ENCODE measurements at regions not wholly inside any gene's neighbourhood (a gene's known extent, or its start where the extent isn't known, plus 50 kb on each side); places are given as distances from the start of the nearest gene placed in this dataset.

- DNase-seq (ENCODE audit: low read depth): no peak
These were observed 89.5 kb upstream of the PGBD5 start for GRCh38 chr1:230515451-230516145.

GRCh38 chr1:230510496-230510895 is 84.4 kb upstream of the PGBD5 start:
- no peak for DNase-seq (ENCODE audit: low read depth)

GRCh38 chr1:230509281-230509977 is 83.3 kb upstream of the PGBD5 start:
- peak; percentile 69 for DNase-seq (ENCODE audit: low read depth)

GRCh38 chr1:230507666-230508402 is 81.7 kb upstream of the PGBD5 start:
- DNase-seq (ENCODE audit: low read depth): no peak

- DNase-seq (ENCODE audit: low read depth): no peak
These were observed 81.1 kb upstream of the PGBD5 start for GRCh38 chr1:230507236-230507635.

- no peak for DNase-seq (ENCODE audit: low read depth)
These were observed 80.3 kb upstream of the PGBD5 start for GRCh38 chr1:230506451-230506850.

GRCh38 chr1:230504310-230504709 is 78.2 kb upstream of the PGBD5 start:
- DNase-seq (ENCODE audit: low read depth): no peak

- DNase-seq (ENCODE audit: low read depth): no peak
These were observed 77.6 kb upstream of the PGBD5 start for GRCh38 chr1:230503726-230504125.

- DNase-seq (ENCODE audit: low read depth): no peak
These were observed 76.9 kb upstream of the PGBD5 start for GRCh38 chr1:230502996-230503395.

GRCh38 chr1:230502306-230502705 is 76.2 kb upstream of the PGBD5 start:
- no peak for DNase-seq (ENCODE audit: low read depth)

- no peak for DNase-seq (ENCODE audit: low read depth)
These were observed 75.7 kb upstream of the PGBD5 start for GRCh38 chr1:230501849-230502248.

- DNase-seq (ENCODE audit: low read depth): no peak
These were observed 75.1 kb upstream of the PGBD5 start for GRCh38 chr1:230501242-230501641.

GRCh38 chr1:230500063-230500462 is 73.9 kb upstream of the PGBD5 start:
- DNase-seq (ENCODE audit: low read depth): no peak

GRCh38 chr1:230499496-230499895 is 73.4 kb upstream of the PGBD5 start:
- DNase-seq (ENCODE audit: low read depth): no peak

GRCh38 chr1:230498704-230499103 is 72.6 kb upstream of the PGBD5 start:
- DNase-seq (ENCODE audit: low read depth): no peak

GRCh38 chr1:230496451-230496850 is 70.3 kb upstream of the PGBD5 start:
- no peak for DNase-seq (ENCODE audit: low read depth)

- DNase-seq (ENCODE audit: low read depth): peak; percentile 10
These were observed 69.8 kb upstream of the PGBD5 start for GRCh38 chr1:230495891-230496385.

GRCh38 chr1:230495076-230495475 is 68.9 kb upstream of the PGBD5 start:
- DNase-seq (ENCODE audit: low read depth): no peak

- DNase-seq (ENCODE audit: low read depth): no peak
These were observed 68.4 kb upstream of the PGBD5 start for GRCh38 chr1:230494514-230494913.

GRCh38 chr1:230494026-230494425 is 67.9 kb upstream of the PGBD5 start:
- no peak for DNase-seq (ENCODE audit: low read depth)

GRCh38 chr1:230493264-230493663 is 67.1 kb upstream of the PGBD5 start:
- DNase-seq (ENCODE audit: low read depth): no peak

GRCh38 chr1:230490436-230490835 is 64.3 kb upstream of the PGBD5 start:
- DNase-seq (ENCODE audit: low read depth): no peak
